HG03103 (cell line): ENCODE measurements at regions not wholly inside any gene's neighbourhood (a gene's known extent, or its start where the extent isn't known, plus 50 kb on each side); places are given as distances from the start of the nearest gene placed in this dataset.
"Not testable (repeated sequence)": the region's sequence is repeated elsewhere in the genome, so short reads cannot be mapped to it uniquely, and the experiment has no call there.

Source experiments
- ATAC-seq: cut with Tn5 transposase; IDR thresholded peaks from one replicate; pipeline ENCODE4 v1.9.1; 2021; ENCODE audit warnings: low read depth; ENCODE audit not compliant: unreplicated experiment

DNA sequence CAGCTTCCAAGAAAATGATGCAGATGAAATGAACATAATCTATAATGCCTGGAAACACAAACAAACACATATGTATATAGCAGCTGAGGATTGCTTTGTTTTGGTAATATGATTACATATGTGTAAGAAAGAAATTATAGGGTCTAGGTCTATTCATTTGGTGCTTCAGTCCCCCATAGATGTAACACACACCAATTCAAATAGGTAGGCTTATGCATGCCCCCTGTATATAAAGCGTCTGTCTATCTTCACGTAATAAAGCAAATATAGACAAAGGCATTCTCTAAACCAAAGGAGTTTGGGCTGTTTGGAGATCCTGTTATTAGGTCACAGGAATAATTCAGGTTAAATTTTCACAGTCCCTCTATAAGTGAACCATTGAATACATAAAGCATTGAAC, 270.4 kb upstream of the SGK1 start:
- no peak for ATAC-seq

DNA sequence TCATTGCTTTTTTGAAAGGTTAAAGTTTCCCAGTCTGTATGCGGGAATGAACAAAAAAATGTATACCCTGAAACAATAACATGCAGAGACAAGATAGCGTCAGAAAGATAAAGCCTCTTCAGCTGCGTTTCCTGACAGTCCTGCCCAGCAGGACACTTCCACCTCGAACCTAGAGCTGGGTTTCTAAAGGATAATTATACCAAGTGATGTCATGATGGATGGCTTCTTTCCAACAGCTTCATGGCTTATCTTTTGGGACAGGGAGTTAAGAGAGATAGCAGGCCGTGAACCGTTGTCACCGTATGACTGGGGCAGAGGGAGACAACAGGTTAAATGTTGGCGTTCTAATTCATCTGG, 267.6 kb upstream of the SGK1 start:
- no peak for ATAC-seq

DNA sequence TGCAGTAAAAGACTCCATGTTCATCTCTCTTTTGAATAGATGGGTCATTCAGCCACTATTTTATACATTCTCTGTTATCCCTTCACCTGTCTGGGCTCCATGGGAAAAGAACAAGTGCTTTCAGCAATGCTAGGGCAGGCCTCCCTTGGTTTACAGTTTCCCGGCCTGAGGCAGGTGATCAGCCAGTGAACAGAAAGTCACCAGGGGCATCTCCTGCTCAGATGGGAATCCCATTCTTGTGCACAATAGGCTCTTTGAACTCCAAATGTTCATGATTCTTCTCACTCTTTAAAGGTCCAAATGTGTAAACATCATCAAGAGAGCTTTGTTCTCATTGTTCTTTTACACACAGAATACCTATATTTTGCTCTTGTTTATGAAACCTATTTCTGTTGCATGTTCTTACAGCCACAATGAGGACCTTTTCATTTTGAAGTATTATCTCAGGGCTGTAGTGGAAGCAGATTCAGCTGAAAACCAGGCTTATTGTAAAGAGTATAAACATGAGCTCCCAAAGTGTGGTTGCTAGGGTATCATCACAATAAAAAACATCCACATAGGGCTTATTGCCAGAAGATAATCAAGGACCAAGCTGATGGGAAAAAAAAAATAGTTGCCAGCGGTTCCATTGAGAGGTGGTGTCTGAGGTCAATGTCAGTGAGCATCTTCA, 267.1 kb upstream of the SGK1 start:
- no peak for ATAC-seq

DNA sequence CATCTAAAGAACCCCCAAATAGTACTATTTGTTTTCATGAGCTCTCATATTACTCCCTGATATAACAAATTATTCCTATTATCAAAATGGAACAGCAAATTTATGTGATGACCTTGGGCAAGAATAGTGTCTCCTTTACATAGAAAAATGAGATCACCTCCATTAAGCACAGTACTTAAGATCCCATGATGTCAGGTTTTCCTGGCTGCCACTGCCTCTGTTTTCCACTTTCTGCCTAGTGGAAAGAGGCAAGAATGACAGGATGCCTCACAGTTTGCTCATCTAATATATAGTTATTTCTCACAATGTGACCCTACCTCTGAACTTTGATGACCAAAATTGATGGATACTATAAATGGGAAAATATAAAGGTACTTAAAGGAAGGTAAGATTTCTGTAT, 260.1 kb upstream of the SGK1 start:
- no peak for ATAC-seq

DNA sequence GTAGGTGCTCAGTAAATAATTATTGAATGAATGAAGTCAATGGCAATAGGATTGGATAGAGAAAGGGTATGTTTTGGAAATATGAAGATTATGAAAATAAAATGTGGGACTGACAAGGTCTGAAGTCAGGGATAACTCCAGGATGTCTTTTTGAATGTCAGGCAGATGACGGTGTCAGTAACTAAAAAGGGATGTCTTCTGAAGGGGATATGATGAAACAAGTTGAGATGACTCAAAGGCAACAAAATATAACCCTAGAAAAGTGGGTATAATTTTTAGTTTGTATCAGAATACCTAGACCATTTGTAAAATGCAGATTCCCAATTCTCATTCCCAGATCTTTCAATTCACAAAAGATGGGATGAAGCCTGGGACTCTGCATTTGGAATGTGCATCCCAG, 257.3 kb upstream of the SGK1 start:
- no peak for ATAC-seq

DNA sequence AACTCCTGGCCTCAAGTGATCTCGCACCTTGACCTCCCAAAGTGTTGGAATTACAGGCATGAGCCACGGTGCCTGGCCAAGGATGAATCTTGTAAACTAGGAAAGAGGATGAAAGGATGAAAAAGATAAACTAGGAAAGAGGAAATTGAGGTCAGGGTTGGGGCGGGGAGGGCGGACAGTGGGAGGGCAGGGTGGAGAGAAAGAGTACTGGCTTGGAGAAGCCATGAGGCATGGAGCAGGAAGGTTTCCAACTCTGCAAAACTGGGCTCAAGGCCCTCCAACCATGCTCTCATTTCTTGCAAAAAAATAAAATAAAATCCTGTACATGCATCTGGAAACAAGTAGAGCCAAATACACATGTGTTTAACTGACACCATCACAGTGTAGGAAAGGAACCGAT, 256.6 kb upstream of the SGK1 start:
- ATAC-seq = no peak

DNA sequence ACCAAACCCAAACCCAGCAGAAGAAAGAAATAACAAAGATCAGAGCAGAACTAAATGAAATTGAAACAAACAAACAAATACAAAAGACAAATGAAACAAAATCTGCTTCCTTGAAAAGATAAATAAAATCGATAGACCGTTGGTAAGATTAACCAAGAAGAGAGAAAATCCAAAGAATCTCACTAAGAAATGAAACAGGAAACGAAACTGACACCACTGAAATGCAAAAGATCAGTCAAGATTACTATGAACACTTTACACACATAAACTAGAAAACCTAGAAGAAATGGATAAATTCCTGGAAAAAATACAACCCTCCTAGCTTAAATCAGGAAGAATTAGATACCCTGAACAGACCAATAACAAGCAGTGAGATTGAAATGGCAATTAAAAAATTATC, 252.1 kb upstream of the SGK1 start:
- ATAC-seq = not testable (repeated sequence)

DNA sequence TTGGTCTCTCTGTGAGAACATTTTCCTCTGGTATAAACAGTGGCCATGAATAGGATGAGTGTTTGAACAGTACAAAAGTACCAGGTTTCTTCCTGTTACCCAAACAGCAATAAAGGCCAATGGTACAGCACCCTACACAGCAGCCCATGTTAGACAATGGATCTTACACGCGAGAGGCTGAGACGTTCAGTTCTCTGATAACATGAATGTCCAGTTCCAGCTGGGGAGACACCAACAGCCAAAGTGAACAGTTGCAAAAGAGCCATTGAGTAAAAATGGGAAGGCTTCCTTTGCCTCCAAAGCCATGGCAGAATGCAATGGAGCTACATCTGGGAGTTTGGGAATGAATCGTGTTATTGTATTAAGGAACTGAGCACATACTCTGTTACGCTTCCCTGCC, 246.8 kb upstream of the SGK1 start:
- no peak for ATAC-seq

DNA sequence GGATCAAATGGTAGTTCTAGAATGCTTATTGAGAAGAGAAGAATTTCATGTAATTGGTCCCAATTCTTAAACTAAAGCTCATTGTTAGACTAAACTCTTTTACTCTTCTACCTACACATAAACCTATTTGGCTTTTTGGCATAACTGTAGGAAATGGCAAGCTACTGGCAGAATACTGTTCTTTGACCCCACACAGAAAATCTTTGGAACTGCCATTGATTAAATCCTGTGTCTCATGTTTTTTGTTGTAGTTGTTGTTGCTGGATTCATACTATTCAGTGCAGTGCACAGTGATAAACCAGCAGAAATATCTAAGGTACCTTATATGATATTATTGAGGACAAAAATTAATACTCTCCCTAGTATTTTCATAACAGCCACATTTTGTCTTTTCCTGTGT, 242.1 kb upstream of the SGK1 start:
- no peak for ATAC-seq

DNA sequence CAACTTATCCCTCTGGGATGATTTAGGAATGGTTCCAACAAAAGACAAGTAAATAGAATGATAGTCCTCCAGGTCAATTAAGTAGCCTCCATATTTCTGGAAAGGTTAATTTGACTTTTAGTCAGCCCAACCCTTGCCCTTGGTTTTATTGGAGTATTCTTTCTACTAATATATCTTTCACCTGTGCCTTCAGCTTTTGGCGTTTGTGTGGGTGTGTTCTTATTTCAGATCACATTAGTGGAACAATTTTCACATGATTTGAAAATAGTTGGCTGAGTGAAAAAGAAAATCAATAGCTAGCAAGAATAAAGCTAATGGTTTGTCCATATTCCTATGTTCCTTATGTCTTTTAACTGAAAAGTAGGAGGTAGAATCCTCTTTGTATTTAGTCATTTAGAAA, 239.6 kb upstream of the SGK1 start:
- no peak for ATAC-seq

DNA sequence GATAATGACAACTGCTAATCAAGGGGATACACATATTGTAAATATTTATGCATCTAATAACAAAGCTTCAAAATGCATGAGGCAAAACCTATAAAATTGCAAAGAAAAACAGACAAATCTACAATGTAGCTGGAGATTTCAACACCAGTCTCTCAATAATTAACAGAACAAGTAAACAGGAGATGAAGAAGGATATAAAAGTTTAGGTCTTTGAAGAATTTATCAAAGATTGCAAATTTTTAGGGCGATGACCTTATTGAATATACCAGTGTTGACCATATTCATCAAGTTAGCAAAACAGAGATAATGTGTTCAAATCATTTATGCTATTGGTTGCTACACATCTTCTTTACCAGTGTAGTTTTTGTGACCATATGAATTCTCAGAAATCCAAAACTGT, 237.8 kb upstream of the SGK1 start:
- no peak for ATAC-seq

DNA sequence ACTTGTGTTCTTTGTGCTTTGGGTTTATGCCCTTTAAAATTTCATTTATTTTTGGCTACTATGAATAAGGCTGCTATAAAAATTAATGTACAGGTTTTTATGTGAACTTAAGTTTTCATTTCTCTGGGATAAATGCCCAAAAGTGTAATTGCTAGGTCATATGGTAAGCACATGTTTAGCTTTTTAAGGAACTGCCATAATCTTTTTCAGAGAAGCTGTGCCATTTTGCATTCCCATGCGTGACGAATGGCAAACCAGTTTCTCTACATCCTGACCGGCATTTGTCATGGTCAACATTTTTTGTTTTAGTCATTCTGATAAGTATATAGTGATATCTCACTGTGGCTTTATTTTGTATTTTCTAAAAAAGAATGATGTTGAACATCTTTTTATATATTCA, 236.0 kb upstream of the SGK1 start:
- no peak for ATAC-seq

DNA sequence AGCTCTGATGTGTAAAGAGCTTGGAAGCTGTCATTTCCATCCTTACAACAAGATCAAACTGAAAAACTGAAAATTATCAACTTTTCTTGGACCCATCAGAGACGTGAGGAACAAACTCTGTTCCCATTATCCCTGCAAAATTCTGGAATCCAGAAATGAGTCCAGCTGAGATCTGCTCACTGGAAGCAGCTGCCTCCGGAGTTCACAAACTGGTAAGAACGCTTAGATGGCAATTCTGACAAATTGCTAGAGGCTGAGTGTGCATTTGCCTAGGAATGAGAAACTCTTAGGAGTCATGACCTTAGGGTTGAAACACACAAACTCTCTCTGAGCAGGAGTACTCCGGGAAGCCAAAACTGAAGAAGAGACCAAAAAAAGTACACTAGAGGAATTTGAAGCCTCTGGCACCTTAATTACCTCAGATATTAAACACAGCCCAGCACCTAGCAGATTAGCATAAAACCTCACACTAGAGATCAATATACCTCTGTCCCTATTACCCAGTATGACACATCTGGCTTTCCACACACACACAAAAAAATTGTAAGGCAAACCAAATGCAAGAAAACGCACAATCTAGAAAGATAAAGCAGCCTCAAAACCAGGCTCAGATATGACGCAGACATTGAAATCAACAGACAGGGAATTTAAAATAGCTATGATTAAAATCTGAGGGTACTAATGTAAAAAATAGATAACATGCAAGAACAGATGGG, 233.5 kb upstream of the SGK1 start:
- no peak for ATAC-seq

DNA sequence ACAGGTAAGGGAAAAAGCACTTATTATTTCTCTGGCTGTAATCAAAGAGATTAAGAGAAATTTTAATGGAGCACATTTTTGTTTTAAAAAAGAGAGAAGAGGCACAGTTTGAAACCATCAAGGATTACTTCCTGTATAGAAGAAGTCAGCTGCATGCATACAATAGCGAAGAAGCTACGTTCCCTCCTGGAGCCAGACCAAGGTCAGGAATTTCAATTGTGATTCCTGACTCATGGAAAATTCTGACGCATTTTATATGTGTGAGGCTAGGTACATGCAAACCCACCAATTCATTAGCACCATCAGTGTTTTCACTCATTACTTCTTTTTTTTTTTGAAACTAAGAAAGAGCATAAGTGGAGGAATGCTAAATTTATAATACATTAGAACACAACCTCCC, 232.7 kb upstream of the SGK1 start:
- no peak for ATAC-seq

DNA sequence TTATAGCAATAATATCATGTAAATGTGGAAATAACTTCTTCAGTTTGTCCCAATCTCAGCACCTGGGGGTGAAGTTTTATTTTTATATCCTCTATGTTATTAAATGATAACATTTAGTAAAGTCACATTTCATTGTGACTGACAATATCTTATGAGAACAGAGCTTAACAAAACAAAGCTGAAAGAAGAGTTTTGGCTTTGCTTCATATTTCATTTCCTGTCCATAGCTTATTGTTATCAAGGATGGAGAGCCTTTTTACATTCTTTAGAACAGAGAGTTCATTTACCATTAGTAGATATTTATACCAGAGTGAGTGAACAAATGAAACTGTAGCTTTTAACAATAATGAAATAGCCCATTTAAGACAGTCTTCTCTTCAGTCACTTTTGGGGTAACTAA, 231.9 kb upstream of the SGK1 start:
- no peak for ATAC-seq

DNA sequence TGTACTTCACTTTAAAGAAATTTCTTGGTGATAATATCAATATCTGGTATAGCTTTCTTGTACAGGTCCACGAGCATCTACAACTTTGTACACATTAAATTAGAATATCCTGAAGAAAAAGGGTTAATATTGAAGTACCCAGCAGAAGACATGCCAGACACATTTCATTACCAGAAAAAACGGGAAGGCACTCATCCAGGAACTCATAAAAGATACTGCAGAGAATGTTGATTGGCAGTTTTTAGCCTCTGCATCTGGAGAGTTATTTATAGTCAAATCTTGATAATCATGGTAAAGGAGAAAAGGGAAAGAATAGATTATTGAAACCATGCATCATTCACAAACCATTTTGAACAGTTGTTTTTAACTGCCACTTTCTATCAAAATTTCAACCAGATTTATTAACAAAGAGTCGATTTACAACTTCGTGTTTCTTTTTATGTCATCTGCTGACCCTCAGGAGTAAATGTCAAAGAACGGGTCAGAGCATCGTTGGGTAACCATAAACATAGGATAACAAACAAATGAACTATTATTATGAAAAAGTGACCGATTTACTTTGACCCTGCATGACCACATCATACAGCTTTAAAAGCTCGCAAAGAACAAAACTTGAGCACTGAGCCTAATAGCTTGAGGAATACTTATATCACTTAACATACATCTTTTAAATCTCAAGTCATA, 229.2 kb upstream of the SGK1 start:
- no peak for ATAC-seq

DNA sequence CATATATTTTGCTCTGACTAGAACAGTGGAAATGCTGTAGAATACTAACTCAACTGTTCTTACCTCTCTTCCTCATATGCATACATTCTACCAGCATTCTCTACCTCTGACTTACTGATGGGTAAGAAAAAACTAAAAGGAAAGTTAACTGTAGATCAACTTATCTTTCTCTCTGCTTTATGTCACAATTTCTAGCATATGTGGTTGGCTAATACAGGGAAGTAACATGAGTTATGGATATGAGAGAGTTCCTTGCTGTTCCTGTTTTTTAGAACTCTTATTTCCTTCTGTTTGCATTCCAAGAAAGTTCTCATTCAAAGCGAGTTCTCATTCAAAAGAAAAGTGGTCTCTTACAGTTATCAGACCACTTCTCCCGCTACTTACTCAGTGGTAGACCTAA, 226.8 kb upstream of the SGK1 start:
- no peak for ATAC-seq

DNA sequence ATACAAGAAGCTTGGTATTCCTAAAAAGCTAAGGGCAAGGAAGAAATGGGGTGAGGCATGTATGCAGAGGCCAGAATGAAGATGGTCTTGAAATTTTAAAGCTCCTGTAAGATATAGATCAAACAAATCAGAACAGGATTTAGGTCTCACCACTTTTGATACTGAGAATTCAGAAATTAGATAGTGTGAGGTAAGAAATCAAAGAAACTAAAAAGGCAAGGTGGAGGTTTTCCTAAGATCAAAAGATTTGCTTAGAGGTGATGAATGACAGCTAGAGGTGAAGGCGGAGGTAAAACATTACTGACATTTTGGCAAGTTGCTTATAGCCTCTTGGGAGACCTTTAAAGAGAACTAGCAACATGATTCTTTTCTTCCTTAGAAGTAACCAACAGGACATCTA, 225.2 kb upstream of the SGK1 start:
- ATAC-seq = no peak

DNA sequence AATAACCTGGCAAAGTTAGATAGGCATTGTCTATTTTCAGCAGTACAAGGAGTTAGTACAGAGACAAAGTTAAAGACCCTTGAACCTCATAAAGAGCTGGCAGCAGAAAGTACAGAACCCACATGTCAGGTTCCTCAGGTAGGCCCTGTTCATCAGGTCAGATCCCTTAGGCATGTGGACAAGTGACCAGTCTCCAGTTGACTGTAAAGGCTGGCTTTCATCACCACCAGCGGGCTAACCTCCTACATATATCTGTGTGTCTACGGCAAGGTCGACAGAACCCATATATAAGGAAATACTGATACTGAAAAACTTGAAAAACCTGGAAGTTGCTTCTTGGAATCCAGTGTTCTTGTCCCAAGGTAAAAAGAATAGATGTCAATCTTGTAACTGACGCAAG, 223.1 kb upstream of the SGK1 start:
- ATAC-seq = no peak

DNA sequence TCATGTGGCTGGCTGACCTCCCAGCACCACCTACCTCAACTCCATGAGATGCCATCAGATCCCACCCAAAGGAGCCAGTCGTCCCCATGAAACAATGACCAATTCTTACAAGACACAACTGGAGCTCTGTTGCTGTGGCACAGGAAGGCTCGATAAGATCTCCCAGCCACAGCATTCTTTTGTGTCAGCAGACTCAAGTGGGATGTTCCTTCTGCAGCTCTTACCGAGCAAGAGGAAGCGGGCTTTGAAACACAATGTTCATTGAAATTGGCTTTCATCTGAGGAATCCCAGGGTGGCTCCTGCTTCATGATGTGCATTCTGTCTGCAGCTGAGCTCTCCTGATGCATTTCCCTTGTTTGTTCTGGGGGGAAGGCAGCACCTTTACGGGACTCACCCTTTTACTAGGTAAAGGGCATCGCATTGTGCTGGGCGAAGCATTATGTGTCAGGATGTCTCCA, 222.0 kb upstream of the SGK1 start:
- no peak for ATAC-seq

DNA sequence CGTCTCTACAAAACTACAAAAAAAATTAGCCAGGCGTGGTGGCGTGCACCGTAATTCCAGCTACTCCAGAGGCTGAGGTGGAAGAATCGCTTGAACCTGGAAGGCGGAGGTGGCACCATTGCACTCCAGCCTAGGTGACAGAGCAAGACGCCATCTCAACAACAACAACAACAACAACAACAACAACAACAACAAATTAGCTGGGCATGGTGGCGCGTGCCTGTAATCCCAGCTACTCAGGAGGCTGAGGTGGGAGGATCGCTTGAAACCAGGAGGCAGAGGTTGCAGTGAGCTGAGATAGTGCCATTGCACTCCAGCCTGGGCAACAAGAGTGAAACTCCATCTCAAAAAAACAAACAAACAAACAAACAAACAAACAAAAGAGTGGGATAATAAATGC, 219.9 kb upstream of the SGK1 start:
- not testable (repeated sequence) for ATAC-seq

DNA sequence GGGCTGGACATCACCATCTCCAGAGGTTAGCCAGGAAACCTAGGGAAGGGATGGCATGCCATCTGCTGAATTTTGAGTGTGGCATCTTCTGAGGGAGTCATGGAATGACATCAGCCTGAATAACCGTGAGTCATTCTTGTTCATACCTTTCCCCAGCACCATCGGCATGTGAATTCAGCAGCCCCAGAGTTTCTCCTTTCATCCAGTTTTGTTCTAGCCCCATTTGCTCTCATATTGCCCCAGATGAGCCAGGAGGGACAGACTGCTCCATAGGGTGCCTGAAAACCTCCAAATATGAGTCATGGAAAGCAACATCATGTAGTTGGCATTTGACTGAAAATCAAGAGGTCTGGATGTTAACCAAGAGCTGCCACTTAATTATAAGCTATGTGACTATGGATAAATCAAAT, 219.2 kb upstream of the SGK1 start:
- no peak for ATAC-seq
